Stimulated activated naive CD4-positive, alpha-beta T cell (primary cell): ENCODE measurements at regions not wholly inside any gene's neighbourhood (a gene's known extent, or its start where the extent isn't known, plus 50 kb on each side); places are given as distances from the start of the nearest gene placed in this dataset.

ENCODE experiments used
- DNase-seq, 6 experiments: peaks; one replicate each; lab custom pipeline; 2025; lab: John Stamatoyannopoulos, UW

DNA sequence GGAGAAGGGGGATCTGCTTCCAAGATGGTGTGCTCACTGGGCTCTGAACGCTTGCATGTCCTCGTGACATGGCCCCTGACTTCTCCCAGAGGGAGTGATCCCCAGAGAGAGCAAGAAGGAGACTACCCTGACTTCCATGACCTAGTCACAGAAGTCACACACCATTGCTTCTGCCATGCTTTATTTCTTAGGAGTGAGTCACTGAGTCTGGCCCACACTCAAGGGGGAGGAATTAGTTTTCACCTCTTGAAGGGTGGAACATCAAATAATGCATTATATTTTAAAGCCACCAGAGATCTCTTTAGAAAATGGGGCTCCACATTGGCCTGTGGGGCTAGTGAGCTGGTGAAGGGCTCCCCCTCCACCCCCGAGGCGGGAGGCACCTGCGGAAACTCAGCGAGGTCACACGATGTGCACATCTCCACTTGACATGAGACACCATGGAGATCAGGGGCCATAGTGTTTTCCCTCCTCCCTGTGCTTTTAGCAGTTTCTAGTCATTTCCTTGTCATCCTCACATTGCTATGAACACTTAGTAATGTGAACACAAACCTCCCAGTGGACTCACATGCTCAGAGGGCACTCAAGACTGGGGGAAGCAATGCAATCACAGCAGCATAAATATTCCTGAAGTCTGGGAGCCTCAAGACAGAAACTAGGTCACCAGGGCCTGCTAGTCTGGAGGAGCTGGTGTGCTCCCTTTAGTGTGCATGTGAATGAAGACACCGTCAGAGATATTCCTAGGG, 87.4 kb upstream of the FZD10 start:
- no peak for DNase-seq

GRCh38 chr12:130075497-130076076, 86.7 kb upstream of the FZD10 start:
- no peak for DNase-seq

DNA sequence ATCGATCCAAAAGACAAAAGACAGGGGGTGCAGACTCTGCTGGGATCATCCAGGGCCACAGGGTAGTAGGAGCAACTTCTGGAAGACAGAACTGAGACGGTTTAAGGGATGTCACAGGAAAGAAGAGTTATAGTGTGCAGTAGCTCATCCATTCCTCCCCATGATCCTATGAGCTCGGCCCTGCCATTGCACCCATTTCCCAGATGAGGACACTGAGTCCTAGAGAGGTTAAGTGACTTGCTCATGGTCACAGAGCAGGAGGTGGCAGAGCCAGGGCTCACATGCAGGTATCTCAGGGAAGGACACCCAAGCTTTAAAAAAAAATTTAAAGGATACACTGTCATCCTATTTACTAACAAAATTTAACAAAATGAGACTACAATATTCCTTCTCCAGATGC, 86.1 kb upstream of the FZD10 start:
- no peak for DNase-seq

GRCh38 chr12:130076752-130077151, 85.5 kb upstream of the FZD10 start:
- peak in 2 of 6 experiments; percentile 3 to 13 for DNase-seq

- no peak for DNase-seq
Measured at GRCh38 chr12:130078852-130079251, 83.4 kb upstream of the FZD10 start.

- no peak for DNase-seq
Measured at GRCh38 chr12:130079279-130079678, 83.0 kb upstream of the FZD10 start.

DNA sequence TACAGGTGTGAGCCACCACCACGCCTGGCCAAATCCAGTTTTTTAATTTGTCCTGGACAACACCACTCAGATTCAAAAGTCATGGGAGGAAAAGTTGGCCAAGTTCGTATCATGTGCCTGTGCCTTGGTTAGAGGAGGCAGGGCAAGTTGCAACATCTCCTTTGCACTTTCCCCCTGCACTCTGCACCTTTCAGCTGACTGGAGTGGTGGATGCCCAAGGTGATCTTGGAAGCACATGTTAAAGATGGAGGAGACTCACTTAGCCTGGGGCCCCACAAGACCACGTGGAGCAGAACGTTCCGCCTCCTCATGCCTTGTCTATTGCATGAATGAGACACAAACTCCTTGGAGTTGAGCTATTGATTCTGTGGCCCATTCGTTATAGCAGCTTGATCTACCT, 82.1 kb upstream of the FZD10 start:
- DNase-seq: no peak

DNA sequence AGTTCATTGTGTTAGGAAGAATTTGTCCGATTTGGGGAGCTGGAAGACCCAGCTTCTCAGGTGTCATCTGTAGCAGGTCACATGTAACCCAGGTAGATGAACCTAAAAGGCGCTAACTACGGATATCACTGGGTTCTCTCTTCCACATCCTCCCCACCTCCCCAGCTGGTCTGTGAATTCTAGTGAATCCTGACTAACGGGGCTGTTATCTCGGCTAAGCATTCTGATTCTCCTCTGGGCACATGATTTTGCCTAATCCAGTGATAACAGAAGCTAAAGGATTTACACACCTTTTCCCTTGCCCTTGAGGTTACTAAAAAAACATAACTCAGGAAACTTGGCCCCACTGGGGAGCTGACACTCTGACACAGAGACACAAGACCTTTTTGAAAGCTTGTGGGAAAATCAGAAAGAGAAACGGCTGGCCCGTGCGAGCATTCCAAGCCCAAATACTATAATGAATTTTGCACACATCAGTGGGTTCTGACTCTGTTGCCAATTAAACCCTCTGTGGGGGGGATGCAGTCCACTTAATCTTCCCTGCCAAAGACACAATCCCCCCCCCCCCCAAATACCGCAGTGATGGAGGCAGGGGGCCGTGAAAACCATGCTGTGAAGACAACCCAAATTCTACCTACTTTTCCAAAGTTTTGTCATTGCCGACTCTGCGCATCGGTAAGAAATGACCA, 81.0 kb upstream of the FZD10 start:
- DNase-seq: no peak

GRCh38 chr12:130083002-130083401, 79.3 kb upstream of the FZD10 start:
- DNase-seq: no peak

- DNase-seq: no peak
Measured at GRCh38 chr12:130083734-130084133, 78.5 kb upstream of the FZD10 start.

DNA sequence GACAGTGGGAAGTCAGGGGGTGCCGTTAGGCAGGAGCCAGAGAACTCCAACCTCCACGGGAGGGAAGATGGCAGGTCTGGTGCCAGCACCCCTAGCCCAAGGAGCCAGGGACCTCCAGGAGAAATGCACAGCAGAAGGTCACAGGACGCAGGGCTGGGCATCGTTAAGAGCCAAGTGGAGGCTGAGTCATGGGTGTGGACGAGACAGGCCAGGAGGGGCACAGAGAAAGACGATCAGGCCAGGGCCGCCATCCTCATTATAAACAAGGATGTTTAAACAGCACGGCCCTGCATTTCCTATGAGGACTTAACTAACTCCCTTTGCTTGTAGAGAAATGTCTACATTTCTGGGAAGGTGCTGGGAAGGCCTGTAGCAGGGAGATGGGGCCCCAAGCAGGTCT, 77.9 kb upstream of the FZD10 start:
- no peak for DNase-seq

GRCh38 chr12:130086248-130086647, 76.0 kb upstream of the FZD10 start:
- peak in 4 of 6 experiments; percentile 8 to 39 (median 33) for DNase-seq

- peak in 1 of 6 experiments; percentile 32 for DNase-seq
Measured at GRCh38 chr12:130086797-130087196, 75.5 kb upstream of the FZD10 start.

DNA sequence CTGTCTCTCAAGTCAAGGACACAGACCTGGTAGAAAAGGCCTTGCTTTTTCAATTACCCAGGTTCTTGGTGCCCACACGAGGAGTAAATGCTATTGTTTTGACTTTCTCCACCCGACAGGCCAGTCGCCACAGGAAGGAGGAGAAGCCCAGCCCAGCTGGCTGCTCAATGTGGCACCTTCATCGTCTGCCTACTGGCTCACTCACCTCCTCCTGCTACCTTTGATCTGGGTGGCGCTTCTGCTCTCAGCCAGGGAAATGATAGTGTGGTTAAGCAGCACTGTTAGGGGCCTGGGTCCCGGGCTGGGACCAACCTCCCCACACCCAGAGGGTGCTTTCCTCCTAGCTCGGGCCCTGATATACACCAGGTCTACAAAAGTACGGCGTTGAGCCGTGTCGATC, 75.0 kb upstream of the FZD10 start:
- peak in 3 of 6 experiments; percentile 2 to 34 (median 31) for DNase-seq

- no peak for DNase-seq
Measured at GRCh38 chr12:130088504-130088903, 73.8 kb upstream of the FZD10 start.

DNA sequence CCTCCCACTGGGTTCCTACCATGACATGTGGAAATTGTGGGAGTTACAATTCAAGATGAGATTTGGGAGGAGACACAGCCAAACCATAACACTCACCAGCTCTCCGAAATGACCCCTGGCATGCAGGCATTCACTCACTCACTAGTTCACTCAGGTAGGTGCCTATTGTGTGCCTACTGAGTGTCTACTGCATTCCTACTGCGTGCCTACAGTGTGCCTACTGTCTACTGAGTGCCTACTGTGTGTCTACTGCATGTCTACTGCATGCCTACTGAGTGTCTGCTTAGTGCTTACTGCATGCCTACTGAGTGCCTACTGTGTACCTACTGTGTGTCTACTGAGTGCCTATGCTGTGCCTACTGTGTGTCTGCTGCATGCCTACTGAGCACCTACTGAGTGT, 71.7 kb upstream of the FZD10 start:
- DNase-seq: no peak

GRCh38 chr12:130093380-130093779, 68.9 kb upstream of the FZD10 start:
- no peak for DNase-seq

GRCh38 chr12:130097342-130097741, 64.9 kb upstream of the FZD10 start:
- no peak for DNase-seq

GRCh38 chr12:130097798-130098255, 64.4 kb upstream of the FZD10 start:
- no peak for DNase-seq

GRCh38 chr12:130098301-130099005, 63.8 kb upstream of the FZD10 start:
- no peak for DNase-seq

GRCh38 chr12:130100634-130101362, 61.5 kb upstream of the FZD10 start:
- DNase-seq: no peak

- no peak for DNase-seq
Measured at GRCh38 chr12:130101370-130101769, 60.9 kb upstream of the FZD10 start.
